ENCODE measurements at regions not wholly inside any gene's neighbourhood (a gene's known extent, or its start where the extent isn't known, plus 50 kb on each side); places are given as distances from the start of the nearest gene placed in this dataset.

GRCh38 chr16:80285104-80285503, 255.7 kb upstream of the DYNLRB2 start:
- BruUV-seq (replicated peaks) = no TSS peak
- H3K27me3 ChIP-seq (ENCODE audit: insufficient read depth, low read depth) = peaks cover 7% of the 10 kb centered on the region
- ChIA-PET POLR2A (ENCODE audit: unreplicated experiment) (no interaction called here), CTCF (no interaction called here)
- no peak overlapping the region for H3K4me2 ChIP-seq
- no peaks in the 10 kb centered on the region for H3K36me3 ChIP-seq (ENCODE audit: low read depth)
- no peaks in the 10 kb centered on the region; the same call in 1 of the 2 replicates for H3K9me3 ChIP-seq (ENCODE audit: insufficient read depth, low read depth)
- H3K4me1 ChIP-seq (replicated peaks; ENCODE audit: insufficient read depth) = no peaks in the 10 kb centered on the region
- DNase-seq = no peak
- H3K4me3 ChIP-seq = no peak overlapping the region
- intact Hi-C loops (cut with micrococcal nuclease; ENCODE audit: unreplicated experiment) = no loop called here
- H3K9me2 ChIP-seq (ENCODE audit: insufficient read depth) = no peaks in the 10 kb centered on the region
- no peaks in the 10 kb centered on the region for H3F3A ChIP-seq (ENCODE audit: insufficient read depth, low read depth)
- no peaks in the 10 kb centered on the region for H4K20me1 ChIP-seq (ENCODE audit: insufficient read depth)
- H2AFZ ChIP-seq = no peak overlapping the region
- TF ChIP-seq CTCF (conservative IDR thresholded peaks at IDR 0.05) = no peak
- no peak for TF ChIP-seq EZH2 (IDR thresholded peaks at IDR 0.05; ENCODE audit: low read depth)
- H3K27ac ChIP-seq = no peak overlapping the region
- H3K79me2 ChIP-seq (ENCODE audit: low read depth) = no peaks in the 10 kb centered on the region

- no peaks in the 10 kb centered on the region; the same call in 1 of the 2 replicates for H3K9me3 ChIP-seq (ENCODE audit: insufficient read depth, low read depth)
- TF ChIP-seq EZH2 (IDR thresholded peaks at IDR 0.05; ENCODE audit: low read depth) = no peak
- no peak for TF ChIP-seq CTCF (conservative IDR thresholded peaks at IDR 0.05)
- POLR2A ChIA-PET (ENCODE audit: unreplicated experiment) = no interaction called here
- H2AFZ ChIP-seq = no peak overlapping the region
- CTCF ChIA-PET = no interaction called here
- no peaks in the 10 kb centered on the region for H3K79me2 ChIP-seq (ENCODE audit: low read depth)
- H3K36me3 ChIP-seq (ENCODE audit: low read depth) = no peaks in the 10 kb centered on the region
- no peaks in the 10 kb centered on the region for H3F3A ChIP-seq (ENCODE audit: insufficient read depth, low read depth)
- H3K27me3 ChIP-seq (ENCODE audit: insufficient read depth, low read depth) = peaks cover 5% of the 10 kb centered on the region; the same call in 1 of the 2 replicates
- H3K9me2 ChIP-seq (ENCODE audit: insufficient read depth) = no peaks in the 10 kb centered on the region
- H3K27ac ChIP-seq = no peak overlapping the region
- H3K4me1 ChIP-seq (replicated peaks; ENCODE audit: insufficient read depth) = no peaks in the 10 kb centered on the region
- no peak overlapping the region for H3K4me3 ChIP-seq
- no peak for DNase-seq
- H4K20me1 ChIP-seq (ENCODE audit: insufficient read depth) = no peaks in the 10 kb centered on the region
- intact Hi-C loops (cut with micrococcal nuclease; ENCODE audit: unreplicated experiment) = no loop called here
- H3K4me2 ChIP-seq = no peak overlapping the region
- no TSS peak for BruUV-seq (replicated peaks)
Observed at GRCh38 chr16:80283466-80284392, 257.1 kb upstream of the DYNLRB2 start.

GRCh38 chr16:80280557-80280956, 260.2 kb upstream of the DYNLRB2 start:
- CTCF ChIA-PET = no interaction called here
- H3K9me3 ChIP-seq (ENCODE audit: insufficient read depth, low read depth) = no peaks in the 10 kb centered on the region; the same call in 1 of the 2 replicates

More at GRCh38 chr16:80280557-80280956, 260.2 kb upstream of the DYNLRB2 start:
- no peaks in the 10 kb centered on the region for H3K27me3 ChIP-seq (ENCODE audit: insufficient read depth, low read depth)
- H3K27ac ChIP-seq = no peak overlapping the region
- no peak overlapping the region for H3K4me2 ChIP-seq
- H2AFZ ChIP-seq = no peak overlapping the region
- no peaks in the 10 kb centered on the region for H3F3A ChIP-seq (ENCODE audit: insufficient read depth, low read depth)
- no peaks in the 10 kb centered on the region for H3K9me2 ChIP-seq (ENCODE audit: insufficient read depth)
- no peaks in the 10 kb centered on the region for H3K4me1 ChIP-seq (replicated peaks; ENCODE audit: insufficient read depth)
- H3K36me3 ChIP-seq (ENCODE audit: low read depth) = no peaks in the 10 kb centered on the region
- BruUV-seq (replicated peaks) = no TSS peak
- no peak overlapping the region for H3K4me3 ChIP-seq
- DNase-seq = no peak
- TF ChIP-seq CTCF (conservative IDR thresholded peaks at IDR 0.05) = no peak
- no peak for TF ChIP-seq EZH2 (IDR thresholded peaks at IDR 0.05; ENCODE audit: low read depth)
- H4K20me1 ChIP-seq (ENCODE audit: insufficient read depth) = no peaks in the 10 kb centered on the region
- intact Hi-C loops (cut with micrococcal nuclease; ENCODE audit: unreplicated experiment) = no loop called here
- POLR2A ChIA-PET (ENCODE audit: unreplicated experiment) = no interaction called here
- H3K79me2 ChIP-seq (ENCODE audit: low read depth) = no peaks in the 10 kb centered on the region

Data from PC-9 (cell line).